NCI-H2196 treated with DMSO at 0.1 percent for 48 hours (cell line): ENCODE measurements at regions not wholly inside any gene's neighbourhood (a gene's known extent, or its start where the extent isn't known, plus 50 kb on each side); places are given as distances from the start of the nearest gene placed in this dataset.
"Not testable (repeated sequence)": the region's sequence is repeated elsewhere in the genome, so short reads cannot be mapped to it uniquely, and the experiment has no call there.

Experiments used
- DNase-seq: peaks from one replicate; lab custom pipeline; 2025; ENCODE audit not compliant: unreplicated experiment; lab: John Stamatoyannopoulos, UW

DNA sequence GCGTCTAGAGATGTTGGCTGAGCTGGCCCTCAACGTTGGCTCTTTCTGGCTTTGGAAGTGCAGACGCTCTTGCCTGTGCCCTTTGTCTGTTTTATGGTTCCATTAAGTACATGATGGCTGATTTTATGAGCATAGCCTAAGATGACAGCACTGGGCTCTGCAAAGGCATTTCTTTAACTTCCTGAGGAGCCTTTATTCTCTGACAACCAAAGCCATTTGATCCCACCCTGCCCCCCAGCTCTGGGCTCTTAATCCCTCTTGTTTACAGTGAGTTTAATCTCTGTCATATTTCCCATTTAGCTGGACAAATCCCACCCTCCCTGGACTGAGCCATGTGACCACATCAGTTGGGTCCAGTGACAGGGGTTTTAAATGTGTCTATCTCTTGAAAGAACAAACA is 195.9 kb downstream of the ACKR3 start:
- no peak for DNase-seq

DNA sequence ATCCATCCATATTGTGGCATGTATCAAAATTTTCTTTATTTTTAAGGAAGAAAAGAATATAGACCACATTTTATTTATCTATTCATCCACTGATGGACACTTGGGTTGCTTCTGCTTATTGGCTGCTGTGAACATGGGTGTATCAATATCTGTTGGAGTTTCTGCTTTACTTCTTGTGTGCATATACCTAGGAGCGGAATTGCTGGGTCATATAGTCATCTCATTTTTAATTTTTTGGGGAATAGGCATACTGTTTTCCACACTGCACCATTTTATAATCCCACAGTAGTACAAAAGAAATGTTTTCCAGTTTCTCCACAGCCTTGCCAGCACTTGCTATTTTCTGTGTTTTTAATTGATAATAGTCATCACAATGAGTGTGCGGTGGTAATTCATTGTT is 197.2 kb downstream of the ACKR3 start:
- no peak for DNase-seq

DNA sequence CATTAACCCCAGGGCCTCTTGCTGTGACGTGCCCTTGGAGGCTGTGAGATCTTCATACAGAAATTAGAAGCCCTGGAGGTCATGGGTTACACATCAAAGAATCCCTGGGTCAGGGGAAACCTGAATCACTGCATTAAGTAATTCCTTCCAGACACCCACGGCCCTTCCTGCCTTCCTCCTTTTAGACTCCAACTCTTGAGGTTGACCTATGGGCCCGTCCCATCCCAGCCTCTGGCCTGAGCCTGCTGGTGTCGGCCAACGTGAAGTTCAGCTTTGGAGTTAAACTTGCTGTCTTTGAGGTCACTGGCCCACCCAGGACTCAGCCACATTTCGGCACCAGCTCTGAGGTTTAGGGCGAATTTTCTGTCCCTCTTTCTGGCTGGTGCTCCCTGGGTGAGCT is 198.3 kb downstream of the ACKR3 start:
- DNase-seq: no peak

DNA sequence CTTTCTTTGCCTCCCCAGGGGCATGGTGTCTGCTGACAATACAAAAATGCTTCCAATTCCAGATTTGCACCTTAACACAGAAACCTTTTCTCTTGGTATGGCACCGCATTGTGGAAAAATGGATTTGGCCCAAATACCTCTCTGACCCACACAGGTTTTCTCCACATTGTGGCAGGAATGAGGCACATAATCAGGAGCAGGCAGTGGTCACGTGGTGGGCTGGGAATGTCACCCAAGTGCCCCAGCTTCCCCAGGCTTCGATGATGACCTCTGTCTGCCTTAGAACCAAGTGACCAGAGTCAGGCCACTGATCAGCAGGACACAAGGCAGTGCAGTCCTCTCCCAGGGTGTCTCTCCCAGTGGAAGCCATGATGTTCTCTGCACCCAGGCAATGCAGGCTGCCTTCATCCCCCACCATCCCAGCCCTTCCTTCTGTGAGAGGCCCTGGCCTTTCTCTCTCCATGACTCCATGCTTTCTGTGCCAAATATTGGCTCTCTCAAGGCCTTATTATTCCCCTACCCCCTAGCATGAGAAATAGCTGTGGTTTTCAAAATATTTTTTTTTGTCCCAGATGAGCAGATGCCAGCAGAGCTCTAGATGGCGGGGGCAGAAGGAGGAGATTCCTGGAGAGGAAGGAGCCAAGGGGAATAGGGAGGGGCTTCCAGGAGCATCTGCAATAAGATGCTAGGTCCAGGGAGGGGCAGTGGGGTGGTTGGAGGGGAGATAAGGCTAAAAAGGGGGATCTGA is 198.9 kb downstream of the ACKR3 start:
- no peak for DNase-seq

DNA sequence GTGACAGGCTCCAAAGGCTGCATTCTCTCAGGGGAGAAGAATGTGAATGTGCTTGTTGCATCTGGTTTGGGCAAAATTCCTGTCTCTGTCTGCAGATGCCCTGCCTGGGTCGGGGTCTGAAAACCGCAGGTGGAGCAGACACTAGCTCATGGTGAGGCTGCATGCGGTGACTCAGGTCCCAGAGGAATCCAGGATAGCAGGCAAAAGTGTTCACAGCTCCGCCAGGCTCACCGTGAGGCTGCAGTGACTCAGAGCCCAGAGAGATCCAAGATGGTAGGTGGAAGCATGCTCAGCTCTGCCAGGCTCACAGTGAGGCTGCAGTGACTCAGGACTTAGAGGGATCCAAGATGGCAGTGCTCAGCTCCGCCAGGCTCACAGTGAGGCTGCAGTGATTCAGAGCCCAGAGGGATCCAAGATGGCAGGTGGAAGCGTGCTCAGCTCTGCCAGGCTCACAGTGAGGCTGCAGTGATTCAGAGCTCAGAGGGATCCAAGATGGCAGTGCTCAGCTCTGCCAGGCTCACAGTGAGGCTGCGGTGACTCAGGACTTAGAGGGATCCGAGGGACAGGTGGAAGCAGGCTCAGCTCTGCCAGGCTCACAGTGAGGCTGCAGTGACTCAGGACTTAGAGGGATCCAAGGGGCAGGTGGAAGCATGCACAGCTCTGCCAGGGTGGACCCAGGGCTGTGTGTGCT is 200.5 kb downstream of the ACKR3 start:
- no peak for DNase-seq

DNA sequence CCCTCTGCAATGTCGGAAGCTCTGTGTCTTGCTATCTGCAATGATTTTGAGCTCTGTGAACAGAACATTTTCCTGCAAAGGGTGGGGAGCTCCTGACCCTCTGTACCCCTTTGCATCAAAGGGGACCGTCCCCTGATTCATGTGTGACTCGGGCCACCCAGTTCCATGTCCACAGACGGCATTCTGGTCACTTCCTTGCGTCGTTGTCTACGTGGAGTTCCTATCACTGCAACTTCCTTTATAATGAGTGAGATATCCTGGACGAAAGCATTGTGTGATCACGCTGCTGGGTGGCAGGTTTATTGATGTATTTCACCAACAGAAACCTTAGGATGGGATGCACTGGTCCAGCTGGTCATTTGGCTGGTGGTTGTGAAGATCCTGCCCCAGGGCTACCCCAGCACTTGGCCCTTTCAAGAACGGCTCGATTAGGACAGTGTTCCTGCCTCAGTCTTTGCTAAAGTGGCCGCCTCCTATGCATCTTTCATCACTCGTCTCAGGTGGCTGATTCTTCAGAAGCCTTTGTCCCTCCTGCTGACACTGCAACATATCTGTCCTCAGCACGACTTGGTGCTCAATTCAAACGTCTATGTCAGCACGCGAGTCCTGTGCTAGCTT is 202.7 kb downstream of the ACKR3 start:
- DNase-seq: no peak

DNA sequence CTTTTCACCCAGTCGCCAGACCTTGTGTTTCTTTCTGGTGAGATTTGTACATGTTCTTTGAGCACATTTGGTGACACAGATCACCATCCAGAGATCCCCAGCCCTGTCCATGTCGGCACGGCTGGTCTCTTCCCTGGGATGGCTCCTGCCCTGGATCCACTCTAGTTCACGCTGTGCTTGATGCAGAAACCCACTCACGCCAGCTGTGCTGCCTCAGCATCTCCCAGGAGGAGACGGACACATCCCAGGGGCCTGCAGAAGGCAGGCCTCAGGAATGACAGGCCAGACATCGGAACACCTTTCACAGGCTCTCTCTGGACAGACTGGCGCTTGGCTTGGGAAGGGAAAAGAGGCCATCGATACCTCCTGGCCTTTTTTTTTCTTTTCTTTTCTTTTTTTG is 203.6 kb downstream of the ACKR3 start:
- DNase-seq: no peak

DNA sequence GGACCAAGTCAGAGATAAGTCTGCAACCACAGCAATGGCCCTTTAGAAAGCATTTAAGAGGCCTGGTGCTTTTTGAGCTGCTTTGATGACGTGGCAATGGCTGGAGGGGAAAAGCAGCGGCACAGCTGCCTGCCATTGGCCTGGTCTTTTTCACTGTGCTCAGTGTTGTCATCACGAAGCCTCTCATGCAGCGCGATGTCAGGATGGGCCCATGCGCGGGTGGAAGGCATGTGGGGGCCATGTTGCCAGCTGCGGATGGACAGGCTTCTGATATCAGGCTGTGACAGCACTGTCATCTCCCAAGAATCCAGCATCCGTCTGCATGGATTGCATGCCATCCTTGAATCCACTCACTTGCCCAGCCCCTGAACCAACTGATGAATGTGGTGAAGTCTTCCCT is 204.5 kb downstream of the ACKR3 start:
- no peak for DNase-seq

DNA sequence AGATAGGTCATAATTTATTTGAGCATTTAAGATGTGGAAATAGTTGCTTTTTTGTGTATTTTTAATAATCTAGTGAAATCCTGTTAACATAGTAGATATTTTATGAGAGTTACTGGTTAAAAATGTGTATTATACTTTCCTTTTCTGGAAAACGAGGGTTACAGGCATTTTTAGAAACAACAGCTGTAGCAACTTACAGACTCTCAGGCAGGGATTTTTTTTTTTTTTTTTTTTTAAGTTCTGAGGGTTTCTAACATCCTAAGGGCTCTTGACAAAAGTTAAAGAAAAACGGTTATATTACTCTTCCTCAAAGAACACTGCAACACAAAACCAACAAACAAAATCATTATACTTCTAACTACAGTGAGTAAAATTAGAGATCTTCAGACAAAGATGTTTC is 205.9 kb downstream of the ACKR3 start:
- DNase-seq: no peak

DNA sequence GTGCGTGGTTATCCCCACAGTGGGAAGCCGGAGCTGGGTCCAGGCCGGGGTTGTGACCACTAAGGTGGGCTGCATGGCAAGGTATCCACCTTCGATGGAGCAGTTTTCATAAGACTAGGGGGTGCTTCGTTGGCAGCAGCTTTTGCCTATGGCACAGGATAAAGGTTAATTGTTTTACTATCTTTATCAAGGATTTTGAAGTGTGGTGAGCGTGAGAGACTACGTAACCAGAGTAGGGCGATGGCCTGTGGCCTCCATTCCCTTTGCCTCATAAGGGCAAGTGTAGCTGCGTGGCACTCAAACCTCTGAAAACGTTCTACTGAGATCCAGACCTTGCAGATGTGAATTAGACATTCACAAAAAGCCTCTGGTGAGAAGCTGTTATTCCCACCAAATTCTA is 206.6 kb downstream of the ACKR3 start:
- DNase-seq: no peak

DNA sequence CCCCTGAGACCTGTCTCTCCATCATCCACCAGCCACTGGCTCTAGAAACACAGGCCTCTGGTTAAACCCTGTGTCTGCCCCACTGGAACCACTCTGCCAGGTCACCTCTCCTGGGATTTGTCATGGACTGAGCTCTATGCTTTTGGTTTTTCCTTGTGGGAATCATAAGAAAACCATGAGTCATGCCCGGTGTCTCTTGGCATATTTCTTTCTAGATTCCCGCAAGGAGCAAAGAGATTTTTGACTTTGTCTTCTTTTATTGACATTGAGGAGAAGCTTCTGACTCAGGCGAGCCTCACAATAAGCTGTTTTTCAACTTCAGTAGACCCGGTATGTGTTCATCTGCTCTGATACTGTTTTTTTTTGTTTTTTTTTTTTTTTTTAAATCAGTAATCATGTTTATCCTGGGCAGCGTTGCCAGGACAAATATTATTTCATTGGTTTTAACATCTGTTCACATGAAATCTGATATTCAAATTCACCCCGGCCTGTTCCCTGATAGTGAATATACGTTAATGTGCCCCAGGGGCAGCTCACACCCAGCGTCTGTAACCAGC is 207.1 kb downstream of the ACKR3 start:
- DNase-seq: no peak

DNA sequence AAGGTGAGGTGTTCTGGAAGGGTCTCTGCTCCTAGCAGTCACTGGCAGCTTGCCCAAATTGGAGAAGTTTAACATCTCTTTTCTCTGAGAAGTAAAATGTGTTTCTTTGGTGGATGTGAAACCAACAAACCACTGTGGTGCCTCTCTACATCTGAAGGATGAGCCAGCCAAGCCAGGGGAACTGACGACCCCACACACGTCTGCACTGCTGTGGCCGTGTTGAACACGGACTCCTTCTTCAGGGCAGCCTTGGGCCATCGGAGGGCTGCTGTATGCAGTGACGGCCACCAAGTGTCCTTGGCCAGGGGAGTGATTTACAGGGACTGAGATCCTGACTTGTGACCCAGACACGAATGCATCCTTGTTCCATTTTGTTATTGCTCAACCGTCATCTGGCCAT is 207.8 kb downstream of the ACKR3 start:
- no peak for DNase-seq

DNA sequence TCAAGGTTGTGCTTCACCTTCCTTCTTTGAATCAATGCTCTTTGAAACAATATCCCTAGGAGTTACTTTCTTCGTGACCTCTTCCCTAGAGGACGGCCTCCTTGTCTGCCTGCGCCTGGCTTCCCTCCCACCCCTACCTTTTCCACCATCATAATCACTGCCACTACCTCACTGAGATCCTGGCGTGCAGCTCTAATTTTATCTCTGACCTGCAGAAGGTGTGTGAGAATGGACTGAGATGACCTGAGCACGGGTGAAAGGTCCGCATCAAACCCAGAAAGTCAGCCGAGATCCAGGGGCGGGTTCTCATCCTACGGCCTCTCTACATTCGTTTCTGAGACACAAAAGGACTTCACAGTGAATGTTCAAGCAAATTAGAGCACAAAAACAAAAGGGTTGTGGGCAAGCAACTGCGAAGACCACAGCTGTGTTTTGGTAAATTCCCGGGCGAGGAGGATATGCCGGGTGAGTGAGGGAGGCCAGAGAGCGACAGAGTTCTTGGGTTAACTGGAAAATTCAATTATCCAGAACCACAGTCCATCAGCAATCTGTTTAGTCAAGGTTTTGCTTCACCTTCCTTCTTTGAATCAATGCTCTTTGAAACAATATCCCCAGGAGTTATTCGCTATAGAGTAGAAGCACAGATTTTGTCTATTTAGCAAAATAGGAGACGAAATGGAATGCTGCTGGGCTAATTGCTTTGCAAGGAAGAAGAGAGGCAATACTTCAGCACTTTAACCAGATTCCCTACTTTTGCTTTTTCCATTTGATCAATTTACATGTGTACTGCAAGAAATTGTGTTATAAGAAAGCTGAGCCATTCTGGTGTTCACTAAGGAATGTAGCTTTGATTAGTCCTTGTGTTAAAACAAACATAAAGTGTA is 212.6 kb downstream of the ACKR3 start:
- no peak for DNase-seq

DNA sequence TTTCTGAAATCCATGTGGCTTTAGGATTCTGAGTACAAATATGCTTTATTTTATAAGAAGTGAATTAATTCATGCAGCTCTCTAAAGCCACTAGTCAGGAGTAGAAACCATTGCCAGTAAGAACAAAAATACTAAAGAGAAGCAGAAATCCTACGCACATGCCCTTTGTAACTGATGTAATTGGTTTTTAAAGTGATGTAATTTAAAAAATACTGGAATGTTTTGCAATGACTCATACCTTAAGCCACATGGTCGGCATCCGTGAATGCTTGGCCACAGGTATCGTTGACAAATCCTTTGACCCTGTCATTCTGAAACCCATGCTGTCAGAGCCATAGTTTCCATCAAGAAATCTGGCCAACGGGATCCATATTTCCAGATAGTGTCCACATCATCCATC is 213.3 kb downstream of the ACKR3 start:
- no peak for DNase-seq

DNA sequence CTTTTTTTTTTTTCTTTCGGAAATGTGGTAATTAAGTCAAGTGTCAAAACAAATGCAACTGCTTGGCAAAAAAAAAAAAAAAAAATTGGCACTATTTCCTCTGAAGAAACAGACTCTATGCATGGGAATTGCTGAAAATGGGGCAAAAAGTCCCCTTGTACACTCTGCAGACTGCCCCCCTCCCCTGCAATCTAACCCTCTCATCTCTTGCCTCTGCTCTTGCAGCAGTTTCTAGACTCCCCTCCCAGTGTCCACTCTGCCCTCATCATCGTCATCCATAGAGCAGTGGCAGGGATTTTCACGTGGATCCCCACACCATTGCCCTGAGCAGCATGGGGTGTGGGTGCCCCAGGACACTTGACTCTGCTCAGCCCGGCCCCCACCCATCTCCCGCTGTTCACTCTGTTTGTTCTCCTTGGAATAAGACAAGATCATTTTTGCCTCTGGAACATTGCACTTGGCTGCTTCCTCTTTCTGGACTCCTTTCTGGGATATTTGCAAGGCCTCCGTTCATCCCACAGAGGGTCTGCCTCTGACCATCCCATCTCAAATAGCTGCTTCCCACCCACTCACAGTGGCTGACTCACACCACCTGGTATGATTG is 213.9 kb downstream of the ACKR3 start:
- DNase-seq: no peak

DNA sequence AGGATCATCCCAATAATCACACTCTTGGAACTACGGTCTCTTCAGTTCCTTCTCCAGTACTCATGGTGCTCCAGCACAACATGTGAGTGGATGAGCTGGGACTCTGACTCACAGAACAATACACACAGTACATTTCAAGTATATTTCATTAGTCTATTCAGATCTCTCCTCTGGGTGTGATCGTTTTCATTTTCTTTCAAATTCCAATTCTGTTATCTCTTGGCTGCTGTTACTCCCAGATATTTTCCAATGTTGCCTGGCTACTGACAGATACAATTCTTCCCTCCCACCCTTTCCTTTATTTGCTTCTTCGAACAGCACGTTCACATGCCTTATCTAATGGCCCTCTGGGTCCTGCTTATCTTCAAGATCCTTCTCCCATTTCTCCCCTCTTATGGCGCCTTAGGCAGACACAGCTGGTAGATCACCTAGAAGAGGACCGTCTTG is 216.0 kb downstream of the ACKR3 start:
- no peak for DNase-seq

DNA sequence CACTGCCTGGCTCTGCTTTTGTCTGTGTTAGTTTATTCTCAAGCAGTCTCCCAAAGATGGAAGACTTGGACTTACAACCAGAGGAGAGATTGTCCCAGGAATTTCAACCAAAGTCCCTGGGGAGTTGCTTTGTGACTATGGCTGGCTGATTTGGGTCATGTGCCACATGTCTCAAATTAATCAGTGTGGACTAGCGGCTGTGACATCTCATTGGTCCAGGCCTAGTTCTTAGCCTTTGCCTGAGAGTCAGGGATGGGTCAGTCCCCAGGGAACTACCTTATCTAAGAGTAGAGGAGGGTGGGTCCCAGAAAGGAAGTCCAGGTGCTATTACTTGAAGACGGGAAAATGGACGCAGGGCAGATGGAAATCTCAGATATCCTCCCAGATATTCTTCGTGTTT is 217.1 kb downstream of the ACKR3 start:
- no peak for DNase-seq

DNA sequence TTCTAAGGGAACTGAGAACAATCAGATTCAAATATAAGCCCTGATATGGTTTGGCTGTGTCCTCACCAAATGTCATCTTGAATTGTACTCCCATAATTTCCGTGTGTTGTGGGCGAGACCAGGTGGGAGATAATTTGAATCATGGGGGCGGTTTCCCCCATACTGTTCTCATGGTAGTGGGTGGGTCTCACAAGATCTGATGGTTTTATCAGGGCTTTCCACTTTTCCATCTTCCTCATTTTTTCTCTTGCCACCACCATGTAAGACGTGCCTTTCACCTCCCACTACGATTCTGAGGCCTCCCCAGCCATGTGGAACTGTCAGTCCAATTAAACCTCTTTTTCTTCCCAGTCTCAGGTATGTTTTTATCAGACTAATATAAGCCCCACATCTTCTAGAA is 217.8 kb downstream of the ACKR3 start:
- not testable (repeated sequence) for DNase-seq

DNA sequence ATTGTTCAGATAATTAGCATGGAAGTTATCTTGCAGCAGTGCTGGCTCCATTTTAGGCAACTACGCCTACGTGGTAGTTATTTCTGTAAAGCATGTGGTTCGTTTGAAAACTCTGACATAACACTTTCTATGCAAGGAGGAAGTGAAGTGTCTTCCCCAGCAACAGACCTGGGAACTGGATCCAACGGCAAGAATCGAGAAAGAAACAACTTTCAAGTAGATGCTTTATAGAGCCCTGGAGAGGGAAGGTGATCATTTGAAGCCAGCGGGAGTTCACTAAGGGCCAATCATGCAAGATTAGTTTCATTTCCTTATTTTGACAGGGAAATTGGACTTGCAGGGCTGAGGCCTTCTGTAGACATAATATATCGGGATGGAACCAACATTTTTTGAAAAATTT is 218.3 kb downstream of the ACKR3 start:
- DNase-seq: no peak

DNA sequence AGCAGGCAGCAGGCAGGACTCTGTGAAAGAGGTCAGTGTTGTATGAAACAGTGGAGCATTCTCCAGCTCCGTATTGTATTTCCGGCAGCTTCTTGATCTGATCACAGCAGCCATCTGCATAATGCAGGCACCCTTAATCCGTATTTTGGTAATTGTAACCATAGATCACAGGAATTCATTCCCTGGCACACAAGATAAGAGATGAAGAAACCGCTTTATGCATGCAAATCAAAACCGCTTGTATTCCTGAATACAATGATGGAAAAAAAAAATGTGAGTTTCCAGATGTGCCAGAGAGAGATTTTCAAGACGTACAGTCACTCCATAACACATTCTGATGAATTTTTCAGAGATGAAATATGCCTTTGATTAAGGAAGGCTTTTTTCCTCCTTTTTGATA is 221.3 kb downstream of the ACKR3 start:
- DNase-seq: no peak
